GM12878 (cell line): ENCODE measurements at regions not wholly inside any gene's neighbourhood (a gene's known extent, or its start where the extent isn't known, plus 50 kb on each side); places are given as distances from the start of the nearest gene placed in this dataset.
A peak's percentile ranks its signal among the peaks of the same experiment; 100 is the strongest.

Experiments
- CBX3 ChIP-seq: fragments of 200-600 bp; sonication (generic); IDR thresholded peaks from 2 replicates; pipeline ENCODE4 v1.6.1; 2016; ENCODE audit warnings: low read depth, borderline replicate concordance
- HDAC6 ChIP-seq: fragments of 200-600 bp; sonication (generic); IDR thresholded peaks from one replicate; pipeline ENCODE4 v1.8.0; 2017; ENCODE audit warnings: antibody characterized with exemption; ENCODE audit not compliant: unreplicated experiment
- POLR2A ChIP-seq: IDR thresholded peaks from 2 replicates; pipeline ENCODE4 v1.6.1; 2011; ENCODE audit warnings: low read depth, mild to moderate bottlenecking, low read length
- SUZ12 ChIP-seq: fragments of 200-600 bp; sonication (generic); IDR thresholded peaks from one replicate; pipeline ENCODE4 v1.6.1; 2018; ENCODE audit warnings: antibody characterized with exemption, mild to moderate bottlenecking; ENCODE audit not compliant: unreplicated experiment
- TARDBP ChIP-seq: IDR thresholded peaks from 2 replicates; pipeline ENCODE4 v1.6.1; 2016; ENCODE audit warnings: borderline replicate concordance
- TF ChIP-seq, protein P1 (sequence below), 3 experiments: IDR thresholded peaks in 2 of 3; conservative IDR thresholded peaks in 1 of 3; 2 replicates each; pipeline ENCODE4 v1.5.1; 2011; ENCODE audit warnings: low read depth in 3 of 3, low read length in 3 of 3, mild to moderate bottlenecking in 3 of 3, control low read depth in 2 of 3, moderate library complexity in 2 of 3, inconsistent platforms in 1 of 3, mixed read lengths in 1 of 3; ENCODE audit not compliant: control insufficient read depth in 2 of 3, insufficient read depth in 1 of 3; ENCODE audit errors: extremely low read depth in 1 of 3
- TF ChIP-seq, protein P2 (sequence below): fragments of 450-650 bp; IDR thresholded peaks from 2 replicates; pipeline ENCODE4 v1.6.1; 2014; ENCODE audit warnings: mild to moderate bottlenecking
- TF ChIP-seq, protein P3 (sequence below): fragments of 450-650 bp; formaldehyde crosslinking; IDR thresholded peaks from 2 replicates; pipeline ENCODE4 v1.5.0; 2022; ENCODE audit warnings: mild to moderate bottlenecking, missing genetic modification characterization
- TF ChIP-seq, protein P4 (sequence below): fragments of 450-650 bp; IDR thresholded peaks from 2 replicates; pipeline ENCODE4 v1.6.1; 2018; ENCODE audit warnings: borderline replicate concordance, mild to moderate bottlenecking; ENCODE audit not compliant: partially characterized antibody

DNA sequence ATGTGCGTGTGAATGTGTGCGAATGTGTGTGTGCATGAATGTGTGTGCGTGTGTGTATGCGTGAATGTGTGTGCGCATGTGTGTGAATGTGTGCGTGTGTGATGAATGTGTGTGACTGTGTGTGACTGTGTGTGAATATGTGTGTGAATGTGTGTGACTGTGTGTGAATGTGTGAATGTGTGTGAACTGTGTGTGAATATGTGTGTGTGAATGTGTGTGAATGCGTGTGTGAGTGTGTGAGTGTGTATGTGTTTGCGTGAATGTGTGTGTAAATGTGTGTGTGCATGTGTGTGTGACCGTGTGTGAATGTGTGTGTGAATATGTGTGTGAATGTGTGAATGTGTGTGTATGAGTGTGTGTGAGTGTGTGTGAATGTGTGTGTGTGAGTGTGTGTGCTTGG, 1103.8 kb downstream of the TSN start:
- TF ChIP-seq, protein P1, sequence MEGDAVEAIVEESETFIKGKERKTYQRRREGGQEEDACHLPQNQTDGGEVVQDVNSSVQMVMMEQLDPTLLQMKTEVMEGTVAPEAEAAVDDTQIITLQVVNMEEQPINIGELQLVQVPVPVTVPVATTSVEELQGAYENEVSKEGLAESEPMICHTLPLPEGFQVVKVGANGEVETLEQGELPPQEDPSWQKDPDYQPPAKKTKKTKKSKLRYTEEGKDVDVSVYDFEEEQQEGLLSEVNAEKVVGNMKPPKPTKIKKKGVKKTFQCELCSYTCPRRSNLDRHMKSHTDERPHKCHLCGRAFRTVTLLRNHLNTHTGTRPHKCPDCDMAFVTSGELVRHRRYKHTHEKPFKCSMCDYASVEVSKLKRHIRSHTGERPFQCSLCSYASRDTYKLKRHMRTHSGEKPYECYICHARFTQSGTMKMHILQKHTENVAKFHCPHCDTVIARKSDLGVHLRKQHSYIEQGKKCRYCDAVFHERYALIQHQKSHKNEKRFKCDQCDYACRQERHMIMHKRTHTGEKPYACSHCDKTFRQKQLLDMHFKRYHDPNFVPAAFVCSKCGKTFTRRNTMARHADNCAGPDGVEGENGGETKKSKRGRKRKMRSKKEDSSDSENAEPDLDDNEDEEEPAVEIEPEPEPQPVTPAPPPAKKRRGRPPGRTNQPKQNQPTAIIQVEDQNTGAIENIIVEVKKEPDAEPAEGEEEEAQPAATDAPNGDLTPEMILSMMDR (IDR thresholded peaks at IDR 0.05 in 2 of 3, conservative IDR thresholded peaks at IDR 0.05 in 1 of 3; ENCODE audit: control insufficient read depth in 2 of 3, extremely low read depth in 1 of 3, insufficient read depth in 1 of 3, low read depth in 3 of 3, low read length in 3 of 3): no peak
- no peak for TF ChIP-seq HDAC6
- TF ChIP-seq POLR2A: no peak
- TF ChIP-seq, protein P2, sequence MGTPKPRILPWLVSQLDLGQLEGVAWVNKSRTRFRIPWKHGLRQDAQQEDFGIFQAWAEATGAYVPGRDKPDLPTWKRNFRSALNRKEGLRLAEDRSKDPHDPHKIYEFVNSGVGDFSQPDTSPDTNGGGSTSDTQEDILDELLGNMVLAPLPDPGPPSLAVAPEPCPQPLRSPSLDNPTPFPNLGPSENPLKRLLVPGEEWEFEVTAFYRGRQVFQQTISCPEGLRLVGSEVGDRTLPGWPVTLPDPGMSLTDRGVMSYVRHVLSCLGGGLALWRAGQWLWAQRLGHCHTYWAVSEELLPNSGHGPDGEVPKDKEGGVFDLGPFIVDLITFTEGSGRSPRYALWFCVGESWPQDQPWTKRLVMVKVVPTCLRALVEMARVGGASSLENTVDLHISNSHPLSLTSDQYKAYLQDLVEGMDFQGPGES: no peak
- TF ChIP-seq SUZ12: no peak
- TF ChIP-seq, protein P3, sequence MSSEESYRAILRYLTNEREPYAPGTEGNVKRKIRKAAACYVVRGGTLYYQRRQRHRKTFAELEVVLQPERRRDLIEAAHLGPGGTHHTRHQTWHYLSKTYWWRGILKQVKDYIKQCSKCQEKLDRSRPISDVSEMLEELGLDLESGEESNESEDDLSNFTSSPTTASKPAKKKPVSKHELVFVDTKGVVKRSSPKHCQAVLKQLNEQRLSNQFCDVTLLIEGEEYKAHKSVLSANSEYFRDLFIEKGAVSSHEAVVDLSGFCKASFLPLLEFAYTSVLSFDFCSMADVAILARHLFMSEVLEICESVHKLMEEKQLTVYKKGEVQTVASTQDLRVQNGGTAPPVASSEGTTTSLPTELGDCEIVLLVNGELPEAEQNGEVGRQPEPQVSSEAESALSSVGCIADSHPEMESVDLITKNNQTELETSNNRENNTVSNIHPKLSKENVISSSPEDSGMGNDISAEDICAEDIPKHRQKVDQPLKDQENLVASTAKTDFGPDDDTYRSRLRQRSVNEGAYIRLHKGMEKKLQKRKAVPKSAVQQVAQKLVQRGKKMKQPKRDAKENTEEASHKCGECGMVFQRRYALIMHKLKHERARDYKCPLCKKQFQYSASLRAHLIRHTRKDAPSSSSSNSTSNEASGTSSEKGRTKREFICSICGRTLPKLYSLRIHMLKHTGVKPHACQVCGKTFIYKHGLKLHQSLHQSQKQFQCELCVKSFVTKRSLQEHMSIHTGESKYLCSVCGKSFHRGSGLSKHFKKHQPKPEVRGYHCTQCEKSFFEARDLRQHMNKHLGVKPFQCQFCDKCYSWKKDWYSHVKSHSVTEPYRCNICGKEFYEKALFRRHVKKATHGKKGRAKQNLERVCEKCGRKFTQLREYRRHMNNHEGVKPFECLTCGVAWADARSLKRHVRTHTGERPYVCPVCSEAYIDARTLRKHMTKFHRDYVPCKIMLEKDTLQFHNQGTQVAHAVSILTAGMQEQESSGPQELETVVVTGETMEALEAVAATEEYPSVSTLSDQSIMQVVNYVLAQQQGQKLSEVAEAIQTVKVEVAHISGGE: no peak
- TF ChIP-seq, protein P4, sequence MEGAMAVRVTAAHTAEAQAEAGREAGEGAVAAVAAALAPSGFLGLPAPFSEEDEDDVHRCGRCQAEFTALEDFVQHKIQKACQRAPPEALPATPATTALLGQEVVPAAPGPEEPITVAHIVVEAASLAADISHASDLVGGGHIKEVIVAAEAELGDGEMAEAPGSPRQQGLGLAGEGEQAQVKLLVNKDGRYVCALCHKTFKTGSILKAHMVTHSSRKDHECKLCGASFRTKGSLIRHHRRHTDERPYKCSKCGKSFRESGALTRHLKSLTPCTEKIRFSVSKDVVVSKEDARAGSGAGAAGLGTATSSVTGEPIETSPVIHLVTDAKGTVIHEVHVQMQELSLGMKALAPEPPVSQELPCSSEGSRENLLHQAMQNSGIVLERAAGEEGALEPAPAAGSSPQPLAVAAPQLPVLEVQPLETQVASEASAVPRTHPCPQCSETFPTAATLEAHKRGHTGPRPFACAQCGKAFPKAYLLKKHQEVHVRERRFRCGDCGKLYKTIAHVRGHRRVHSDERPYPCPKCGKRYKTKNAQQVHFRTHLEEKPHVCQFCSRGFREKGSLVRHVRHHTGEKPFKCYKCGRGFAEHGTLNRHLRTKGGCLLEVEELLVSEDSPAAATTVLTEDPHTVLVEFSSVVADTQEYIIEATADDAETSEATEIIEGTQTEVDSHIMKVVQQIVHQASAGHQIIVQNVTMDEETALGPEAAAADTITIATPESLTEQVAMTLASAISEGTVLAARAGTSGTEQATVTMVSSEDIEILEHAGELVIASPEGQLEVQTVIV: peak; percentile 14
- TF ChIP-seq TARDBP: no peak
- no peak for TF ChIP-seq CBX3
